IMR-90 (cell line): ENCODE measurements at regions not wholly inside any gene's neighbourhood (a gene's known extent, or its start where the extent isn't known, plus 50 kb on each side); places are given as distances from the start of the nearest gene placed in this dataset.

Experiments
- ATAC-seq: fragments of 200-7000 bp; cut with Tn5 transposase; 2 replicates; pipeline ENCODE4 v1.9.1; 2020; ENCODE audit warnings: low read depth, mild to moderate bottlenecking, moderate library complexity
- BruUV-seq: library from RNA; stranded (reverse); fragments of 400-500 nt; replicated peaks from 2 replicates; lab custom pipeline; 2021; lab: Mats Ljungman, UMichigan
- CTCF ChIA-PET: fragments of 300-600 bp; formaldehyde crosslinking; extraction: SDS; loops from one replicate; lab custom pipeline; 2021; ENCODE audit warnings: antibody characterized with exemption; lab: Yijun Ruan, JAX
- POLR2A ChIA-PET: fragments of 300-600 bp; sonication (Branson Sonifier 250); formaldehyde crosslinking; loops from one replicate; lab custom pipeline; 2022; ENCODE audit warnings: antibody characterized with exemption; ENCODE audit not compliant: unreplicated experiment; lab: Charles Lee
- DNase-seq: peaks from one replicate; pipeline ENCODE4 v3.0.0; 2013
- H2AFZ ChIP-seq: replicated peaks from 2 replicates; pipeline ENCODE3; 2013; ENCODE audit warnings: low read length, mild to moderate bottlenecking; ENCODE audit not compliant: poor library complexity
- H2AK5ac ChIP-seq: 2 replicates; pipeline ENCODE4 v1.6.1; 2013; ENCODE audit warnings: low read depth, low read length, inconsistent platforms
- H2AK9ac ChIP-seq: replicated peaks from 2 replicates; pipeline ENCODE3; 2013; ENCODE audit warnings: mild to moderate bottlenecking, low read depth, low read length, moderate library complexity; ENCODE audit not compliant: poor library complexity
- H2BK120ac ChIP-seq: 2 replicates; pipeline ENCODE4 v1.6.1; 2013; ENCODE audit warnings: low read depth, low read length, inconsistent platforms
- H2BK15ac ChIP-seq: 3 replicates; pipeline ENCODE4 v1.6.1; 2013; ENCODE audit warnings: low read depth, low read length, inconsistent platforms
- H2BK20ac ChIP-seq: 2 replicates; pipeline ENCODE4 v1.6.1; 2013; ENCODE audit warnings: low read depth, mild to moderate bottlenecking, inconsistent platforms, low read length, moderate library complexity
- H2BK5ac ChIP-seq: 2 replicates; pipeline ENCODE4 v1.6.1; 2013; ENCODE audit warnings: mild to moderate bottlenecking, low read depth, low read length, inconsistent platforms; ENCODE audit not compliant: poor library complexity, severe bottlenecking
- H3K14ac ChIP-seq: replicated peaks from 2 replicates; pipeline ENCODE4 v1.6.1; 2013; ENCODE audit warnings: low read depth, low read length, inconsistent platforms
- H3K18ac ChIP-seq: 2 replicates; pipeline ENCODE4 v1.6.1; 2013; ENCODE audit warnings: low read depth, low read length, control low read depth
- H3K23ac ChIP-seq: 2 replicates; pipeline ENCODE4 v1.6.1; 2013; ENCODE audit warnings: low read depth, low read length, inconsistent platforms
- H3K27ac ChIP-seq: 2 replicates; pipeline ENCODE4 v1.5.1; 2013; ENCODE audit warnings: mild to moderate bottlenecking, control low read depth, low read length; ENCODE audit not compliant: insufficient read depth
- H3K27me3 ChIP-seq: 2 replicates; pipeline ENCODE4 v1.6.1; 2013; ENCODE audit warnings: low read length; ENCODE audit not compliant: control insufficient read depth, insufficient read depth
- H3K36me3 ChIP-seq: 2 replicates; pipeline ENCODE4 v1.6.1; 2013; ENCODE audit warnings: low read length, mixed read lengths; ENCODE audit not compliant: control insufficient read depth, insufficient read depth
- H3K4ac ChIP-seq: 2 replicates; pipeline ENCODE4 v1.6.1; 2013; ENCODE audit warnings: low read depth, low read length, inconsistent platforms
- H3K4me1 ChIP-seq: 2 replicates; pipeline ENCODE4 v1.6.1; 2013; ENCODE audit warnings: low read length, mixed read lengths; ENCODE audit not compliant: control insufficient read depth, insufficient read depth
- H3K4me2 ChIP-seq: 2 replicates; pipeline ENCODE4 v1.6.1; 2013; ENCODE audit warnings: low read depth, mild to moderate bottlenecking, control low read depth, low read length, moderate library complexity
- H3K4me3 ChIP-seq: 2 replicates; pipeline ENCODE4 v1.5.1; 2013; ENCODE audit warnings: low read depth, mild to moderate bottlenecking, control low read depth, low read length, moderate library complexity; ENCODE audit not compliant: insufficient read depth
- H3K56ac ChIP-seq: 2 replicates; pipeline ENCODE4 v1.6.1; 2013; ENCODE audit warnings: low read length, inconsistent platforms; ENCODE audit not compliant: insufficient read depth; ENCODE audit errors: extremely low read depth
- H3K79me1 ChIP-seq, 2 experiments: 2 replicates each; pipeline ENCODE4 v1.6.1; 2013; ENCODE audit warnings: low read length in 2 of 2, inconsistent platforms in 1 of 2, low read depth in 1 of 2
- H3K9ac ChIP-seq: 2 replicates; pipeline ENCODE4 v1.6.1; 2013; ENCODE audit warnings: low read depth, low read length, control low read depth
- H3K9me1 ChIP-seq: 2 replicates; pipeline ENCODE4 v1.6.1; 2013; ENCODE audit warnings: low read length, inconsistent platforms; ENCODE audit not compliant: insufficient read depth
- H3K9me3 ChIP-seq: 2 replicates; pipeline ENCODE4 v1.6.1; 2013; ENCODE audit warnings: low read length; ENCODE audit not compliant: control insufficient read depth, insufficient read depth
- H4K20me1 ChIP-seq: 2 replicates; pipeline ENCODE4 v1.6.1; 2013; ENCODE audit warnings: low read length, inconsistent platforms; ENCODE audit not compliant: insufficient read depth
- H4K5ac ChIP-seq: 2 replicates; pipeline ENCODE4 v1.6.1; 2013; ENCODE audit warnings: mild to moderate bottlenecking, low read depth, low read length, control low read depth
- H4K8ac ChIP-seq, 2 experiments: 2 replicates each; pipeline ENCODE4 v1.6.1; 2013; ENCODE audit warnings: low read depth in 2 of 2, low read length in 2 of 2, control low read depth in 1 of 2, inconsistent platforms in 1 of 2
- H4K91ac ChIP-seq: 2 replicates; pipeline ENCODE4 v1.6.1; 2013; ENCODE audit warnings: low read depth, low read length, inconsistent platforms; ENCODE audit not compliant: insufficient read depth
- CHD1 ChIP-seq: IDR thresholded peaks from 2 replicates; pipeline ENCODE4 v1.6.1; 2012; ENCODE audit warnings: low read depth, low read length, improper control_type of control experiment
- MAZ ChIP-seq: IDR thresholded peaks from 2 replicates; pipeline ENCODE4 v1.6.1; 2012; ENCODE audit warnings: low read depth, mild to moderate bottlenecking, low read length, improper control_type of control experiment, moderate library complexity, borderline replicate concordance
- RFX5 ChIP-seq: IDR thresholded peaks from 2 replicates; pipeline ENCODE4 v1.8.0; 2012; ENCODE audit warnings: low read depth, mild to moderate bottlenecking, low read length, moderate library complexity
- dilution Hi-C: fragments of 300-500 bp; cut with HindIII; formaldehyde crosslinking; loops from one replicate; pipeline ENCODE4 v1.14.3; 2018; ENCODE audit warnings: low sequenced_read_pairs; ENCODE audit not compliant: unreplicated experiment
- in situ Hi-C: fragments of 300-500 bp; cut with MboI; formaldehyde crosslinking; loops from 3 replicates; pipeline ENCODE4 v1.14.3; 2019; ENCODE audit warnings: low sequenced_read_pairs, inconsistent platforms, mixed read lengths
- intact Hi-C: fragments of 100-400 bp; cut with micrococcal nuclease; formaldehyde crosslinking; loops from 2 replicates; pipeline ENCODE4 v1.10.0; 2022
- TF ChIP-seq, protein P1 (sequence below): fragments of 150-350 bp; IDR thresholded peaks from 2 replicates; pipeline ENCODE4 v1.6.1; 2017; ENCODE audit warnings: mild to moderate bottlenecking, antibody characterized with exemption, low read length, low read depth
- TF ChIP-seq, protein P2 (sequence below): conservative IDR thresholded peaks from 2 replicates; pipeline ENCODE4 v1.5.1; 2012; ENCODE audit warnings: mild to moderate bottlenecking, low read depth, low read length, improper control_type of control experiment
- TF ChIP-seq, protein P3 (sequence below): fragments of 150-350 bp; IDR thresholded peaks from 2 replicates; pipeline ENCODE4 v1.6.1; 2016; ENCODE audit warnings: low read depth, mild to moderate bottlenecking, low read length, moderate library complexity, borderline replicate concordance

DNA sequence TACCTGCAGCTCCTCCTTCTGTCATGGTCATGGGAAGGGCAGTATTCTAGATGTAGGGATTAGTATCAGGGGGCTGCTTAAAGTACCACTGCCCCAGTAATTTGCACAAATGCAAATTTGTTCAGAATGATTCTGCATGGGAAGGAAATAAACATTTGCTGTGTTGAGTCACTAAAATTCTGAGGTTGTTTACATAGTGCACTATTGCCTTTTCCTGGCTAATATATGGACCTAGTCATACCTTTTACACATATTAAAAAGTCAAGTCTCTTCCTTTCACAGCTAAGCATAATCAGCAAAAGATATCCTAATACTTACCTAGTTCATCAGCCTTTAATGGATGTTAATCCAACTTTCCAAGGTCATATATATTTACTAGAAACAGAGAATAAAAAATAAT is 746.4 kb upstream of the NR2F2 start:
- no peaks in the 10 kb centered on the region for H3K27me3 ChIP-seq
- no peaks in the 10 kb centered on the region for H3K9me3 ChIP-seq
- BruUV-seq, result no TSS peak
- peak; percentile 37 for DNase-seq
- H4K5ac ChIP-seq, result no peak overlapping the region
- H3K14ac ChIP-seq, result no peak overlapping the region
- no peak overlapping the region for H3K9ac ChIP-seq
- H3K18ac ChIP-seq, result no peak overlapping the region
- H4K20me1 ChIP-seq, result no peaks in the 10 kb centered on the region
- no peak overlapping the region for H3K4ac ChIP-seq
- no peak overlapping the region for H4K8ac ChIP-seq
- no peak overlapping the region for H3K56ac ChIP-seq
- CTCF ChIA-PET, result no interaction called here
- TF ChIP-seq, protein P1, sequence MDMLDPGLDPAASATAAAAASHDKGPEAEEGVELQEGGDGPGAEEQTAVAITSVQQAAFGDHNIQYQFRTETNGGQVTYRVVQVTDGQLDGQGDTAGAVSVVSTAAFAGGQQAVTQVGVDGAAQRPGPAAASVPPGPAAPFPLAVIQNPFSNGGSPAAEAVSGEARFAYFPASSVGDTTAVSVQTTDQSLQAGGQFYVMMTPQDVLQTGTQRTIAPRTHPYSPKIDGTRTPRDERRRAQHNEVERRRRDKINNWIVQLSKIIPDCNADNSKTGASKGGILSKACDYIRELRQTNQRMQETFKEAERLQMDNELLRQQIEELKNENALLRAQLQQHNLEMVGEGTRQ, result no peak
- TF ChIP-seq, protein P2, sequence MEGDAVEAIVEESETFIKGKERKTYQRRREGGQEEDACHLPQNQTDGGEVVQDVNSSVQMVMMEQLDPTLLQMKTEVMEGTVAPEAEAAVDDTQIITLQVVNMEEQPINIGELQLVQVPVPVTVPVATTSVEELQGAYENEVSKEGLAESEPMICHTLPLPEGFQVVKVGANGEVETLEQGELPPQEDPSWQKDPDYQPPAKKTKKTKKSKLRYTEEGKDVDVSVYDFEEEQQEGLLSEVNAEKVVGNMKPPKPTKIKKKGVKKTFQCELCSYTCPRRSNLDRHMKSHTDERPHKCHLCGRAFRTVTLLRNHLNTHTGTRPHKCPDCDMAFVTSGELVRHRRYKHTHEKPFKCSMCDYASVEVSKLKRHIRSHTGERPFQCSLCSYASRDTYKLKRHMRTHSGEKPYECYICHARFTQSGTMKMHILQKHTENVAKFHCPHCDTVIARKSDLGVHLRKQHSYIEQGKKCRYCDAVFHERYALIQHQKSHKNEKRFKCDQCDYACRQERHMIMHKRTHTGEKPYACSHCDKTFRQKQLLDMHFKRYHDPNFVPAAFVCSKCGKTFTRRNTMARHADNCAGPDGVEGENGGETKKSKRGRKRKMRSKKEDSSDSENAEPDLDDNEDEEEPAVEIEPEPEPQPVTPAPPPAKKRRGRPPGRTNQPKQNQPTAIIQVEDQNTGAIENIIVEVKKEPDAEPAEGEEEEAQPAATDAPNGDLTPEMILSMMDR, result no peak
- TF ChIP-seq, protein P3, sequence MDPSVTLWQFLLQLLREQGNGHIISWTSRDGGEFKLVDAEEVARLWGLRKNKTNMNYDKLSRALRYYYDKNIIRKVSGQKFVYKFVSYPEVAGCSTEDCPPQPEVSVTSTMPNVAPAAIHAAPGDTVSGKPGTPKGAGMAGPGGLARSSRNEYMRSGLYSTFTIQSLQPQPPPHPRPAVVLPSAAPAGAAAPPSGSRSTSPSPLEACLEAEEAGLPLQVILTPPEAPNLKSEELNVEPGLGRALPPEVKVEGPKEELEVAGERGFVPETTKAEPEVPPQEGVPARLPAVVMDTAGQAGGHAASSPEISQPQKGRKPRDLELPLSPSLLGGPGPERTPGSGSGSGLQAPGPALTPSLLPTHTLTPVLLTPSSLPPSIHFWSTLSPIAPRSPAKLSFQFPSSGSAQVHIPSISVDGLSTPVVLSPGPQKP, result no peak
- TF ChIP-seq MAZ, result no peak
- no peak for TF ChIP-seq RFX5
- TF ChIP-seq CHD1, result no peak
- peak; percentile 44; the same call in 1 of the 2 replicates for ATAC-seq
- dilution Hi-C loops, result no loop called here
- no peak overlapping the region for H2BK5ac ChIP-seq
- intact Hi-C loops, result no loop called here
- H2AK9ac ChIP-seq, result no peak overlapping the region
- H3K27ac ChIP-seq, result no peak overlapping the region
- H3K36me3 ChIP-seq, result no peaks in the 10 kb centered on the region
- no peaks in the 10 kb centered on the region; the same call in 1 of the 2 replicates for H3K9me1 ChIP-seq
- no peak overlapping the region for H3K23ac ChIP-seq
- no peak overlapping the region for H3K4me3 ChIP-seq
- no peak overlapping the region for H4K91ac ChIP-seq
- no peaks in the 10 kb centered on the region for H3K79me1 ChIP-seq
- no peak overlapping the region for H2BK120ac ChIP-seq
- no peak overlapping the region for H2AFZ ChIP-seq
- no peaks in the 10 kb centered on the region for H3K4me1 ChIP-seq
- POLR2A ChIA-PET, result interaction anchor here (0.5 kb wide), 1 partner anchor 13 kb away, joined by 5 read pairs; no protein-coding TSS in a partner anchor
- H2BK20ac ChIP-seq, result no peak overlapping the region
- H2AK5ac ChIP-seq, result no peak overlapping the region
- no peak overlapping the region for H2BK15ac ChIP-seq
- in situ Hi-C loops, result no loop called here
- H3K4me2 ChIP-seq, result no peak overlapping the region
